NCI-H526 (cell line): ENCODE measurements at regions not wholly inside any gene's neighbourhood (a gene's known extent, or its start where the extent isn't known, plus 50 kb on each side); places are given as distances from the start of the nearest gene placed in this dataset.
A peak's percentile ranks its signal among the peaks of the same experiment; 100 is the strongest.
"Not testable (repeated sequence)": the region's sequence is repeated elsewhere in the genome, so short reads cannot be mapped to it uniquely, and the experiment has no call there.

Experiments
- DNase-seq, 2 experiments: peaks; one replicate each; lab custom pipeline; 2025; lab: John Stamatoyannopoulos, UW

DNA sequence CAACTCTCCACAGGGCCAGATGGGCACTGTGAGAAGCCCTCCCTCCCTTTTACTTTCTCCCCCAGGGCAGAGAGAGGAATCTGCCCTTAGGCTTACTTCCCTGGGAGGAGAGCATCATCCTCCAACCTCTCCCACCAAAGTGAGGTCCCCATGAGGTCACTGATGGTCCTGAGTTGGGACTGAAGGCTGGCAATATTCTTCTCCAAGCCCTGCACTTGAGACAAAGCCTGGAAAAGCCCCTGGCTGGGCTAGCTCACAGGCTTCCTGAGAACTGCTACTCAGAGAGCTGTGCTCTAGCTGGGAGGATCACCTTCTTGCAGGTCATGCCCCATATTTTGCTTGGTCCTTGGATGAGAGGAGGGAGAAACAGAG, 110.0 kb upstream of the MEF2A start:
- DNase-seq, result no peak

DNA sequence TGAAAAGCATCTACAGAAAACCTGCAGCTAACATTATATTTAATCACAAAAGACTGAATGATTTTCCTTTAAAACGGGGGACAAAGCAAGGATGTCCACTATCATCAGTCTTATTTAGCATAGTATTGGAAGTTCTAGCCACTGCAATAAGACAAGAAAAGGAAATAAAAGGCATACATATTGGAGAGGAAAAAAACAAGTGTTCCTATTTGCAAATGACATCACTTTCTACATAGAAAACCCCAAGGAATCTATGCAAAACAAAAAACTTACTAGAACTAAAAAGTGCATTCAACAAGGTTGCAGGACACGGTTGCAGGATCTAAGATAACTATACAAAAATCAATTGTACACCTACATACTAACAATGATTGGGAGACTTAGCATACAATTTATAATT, 101.6 kb upstream of the MEF2A start:
- no peak for DNase-seq

DNA sequence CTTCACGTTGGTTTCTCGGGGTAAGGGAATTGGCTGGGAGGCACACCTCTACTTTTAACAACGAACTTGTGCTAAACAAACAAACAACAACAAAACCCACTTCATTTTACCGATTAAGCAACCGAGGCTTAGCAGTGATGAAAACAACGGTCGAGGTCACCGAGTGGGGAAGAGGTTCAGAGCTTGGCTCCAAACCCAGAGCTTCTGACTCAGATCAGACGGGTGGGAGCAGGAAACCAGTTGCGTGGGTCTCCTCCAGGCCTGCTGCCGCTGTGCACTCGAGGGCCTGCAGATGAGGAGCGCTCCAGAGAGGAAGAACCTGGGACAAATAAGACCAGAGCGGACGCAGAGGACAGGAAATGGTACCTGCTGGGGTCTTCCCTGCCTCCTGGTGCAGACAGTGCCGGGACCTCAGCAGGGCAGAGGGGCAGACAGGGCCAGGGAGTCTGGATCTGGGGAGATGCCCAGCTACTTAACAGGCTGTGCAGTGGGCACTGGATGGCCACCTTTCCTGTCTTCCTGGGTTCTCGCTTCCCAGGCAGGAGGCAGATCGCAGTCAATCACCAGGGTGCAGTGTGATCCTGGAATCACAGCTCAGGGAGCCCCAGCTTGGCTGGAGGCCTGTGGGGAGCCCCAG, 99.0 kb upstream of the MEF2A start:
- DNase-seq, result no peak

DNA sequence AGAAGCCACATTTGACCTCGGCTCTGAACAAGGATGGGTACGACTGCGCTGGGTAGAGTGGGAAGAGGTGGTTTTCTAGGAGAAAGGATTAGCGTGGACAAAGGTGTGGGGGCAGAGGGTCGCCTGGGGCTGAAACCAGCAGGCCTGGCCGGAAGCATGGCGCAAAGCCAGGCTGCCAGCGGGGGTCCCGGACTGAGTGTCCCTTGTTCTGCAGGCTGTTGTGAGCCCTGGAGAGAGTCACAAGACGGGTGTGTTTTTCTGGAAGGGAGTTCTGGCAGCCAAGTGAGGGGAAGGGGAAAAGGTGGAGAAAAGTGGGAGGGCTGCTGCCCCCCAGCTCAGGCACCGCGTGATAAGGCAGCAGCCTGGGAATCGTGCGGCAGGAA, 98.5 kb upstream of the MEF2A start:
- DNase-seq, result no peak

DNA sequence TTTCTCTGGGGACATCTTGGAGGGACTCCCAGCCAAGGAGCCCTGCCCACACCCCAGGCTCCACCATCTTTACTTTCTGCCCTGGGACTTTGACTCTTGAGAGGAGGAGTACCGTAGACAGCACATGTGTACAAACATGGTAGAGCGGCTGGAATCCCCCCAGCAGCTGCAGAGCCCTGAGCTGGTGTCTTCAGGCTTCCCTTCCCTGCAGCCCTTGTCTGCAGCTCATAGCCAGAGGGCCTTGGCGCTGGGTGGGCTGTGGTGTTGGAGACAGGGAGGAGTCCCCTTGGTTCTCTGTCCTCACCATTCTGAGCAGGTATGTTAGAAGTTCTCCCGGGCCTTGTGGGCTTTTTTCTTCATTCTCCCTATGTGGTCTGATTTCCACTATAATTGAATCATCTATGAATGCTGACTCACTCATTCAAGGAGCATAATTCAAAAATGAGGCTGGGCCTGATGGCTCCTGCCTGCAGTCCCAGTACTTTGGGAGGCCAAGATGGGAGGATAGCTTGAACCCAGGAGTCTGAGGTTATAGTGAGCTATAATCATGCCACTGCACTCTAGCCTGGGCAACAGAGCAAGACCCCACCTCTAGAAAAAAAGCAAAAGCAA, 97.8 kb upstream of the MEF2A start:
- DNase-seq, result no peak

DNA sequence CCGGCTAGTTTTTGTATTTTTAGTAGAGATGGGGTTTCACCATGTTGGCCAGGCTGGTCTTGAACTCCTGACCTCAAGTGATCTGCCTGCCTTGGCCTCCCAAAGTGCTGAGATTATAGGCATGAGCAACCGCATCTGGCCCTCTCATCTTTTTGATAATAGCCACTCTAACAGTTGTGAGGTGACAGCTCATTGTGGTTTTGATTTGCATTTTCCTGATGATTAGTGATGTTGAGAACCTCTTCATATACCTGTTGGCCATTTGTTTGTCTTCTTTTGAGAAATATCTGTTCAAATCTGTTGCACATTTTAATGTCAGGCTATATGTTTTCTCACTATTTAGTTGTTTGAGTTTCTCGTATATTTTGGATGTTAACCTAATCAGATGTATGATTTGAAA, 95.6 kb upstream of the MEF2A start:
- DNase-seq, result not testable (repeated sequence)

DNA sequence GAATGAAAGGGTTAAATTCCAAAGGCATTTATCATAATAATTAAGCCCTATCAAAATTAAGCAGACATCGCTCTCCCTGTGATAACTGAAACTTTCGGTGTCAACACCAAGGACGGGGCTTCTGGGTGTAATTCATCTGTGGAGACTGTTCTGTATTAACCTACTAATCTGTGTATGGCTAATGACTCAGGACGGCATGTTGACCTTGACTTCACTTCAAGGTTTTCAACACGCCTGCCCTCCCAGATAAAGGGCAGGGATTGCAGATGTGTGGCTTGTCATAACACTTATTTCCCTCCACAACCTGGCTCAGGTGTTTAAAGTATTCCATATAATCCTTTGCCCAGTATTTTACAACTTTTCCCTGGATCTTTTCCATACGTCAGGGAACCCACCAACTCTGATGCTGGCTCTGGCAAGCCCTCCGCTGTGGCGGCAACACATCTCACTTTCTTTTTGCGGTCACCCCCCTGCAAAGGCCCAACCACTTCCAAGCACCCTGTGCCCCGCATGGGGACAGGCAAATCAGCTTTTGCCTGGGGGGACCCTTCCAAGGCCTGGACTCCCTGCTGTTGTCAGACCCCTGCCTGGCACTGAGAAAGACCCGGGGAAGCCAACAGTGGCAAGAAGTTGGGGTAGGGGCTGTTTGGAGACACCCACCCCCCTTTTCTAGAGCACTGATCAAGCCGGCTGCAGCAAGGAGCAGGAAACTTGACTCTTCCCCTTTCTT, 93.2 kb upstream of the MEF2A start:
- no peak for DNase-seq

DNA sequence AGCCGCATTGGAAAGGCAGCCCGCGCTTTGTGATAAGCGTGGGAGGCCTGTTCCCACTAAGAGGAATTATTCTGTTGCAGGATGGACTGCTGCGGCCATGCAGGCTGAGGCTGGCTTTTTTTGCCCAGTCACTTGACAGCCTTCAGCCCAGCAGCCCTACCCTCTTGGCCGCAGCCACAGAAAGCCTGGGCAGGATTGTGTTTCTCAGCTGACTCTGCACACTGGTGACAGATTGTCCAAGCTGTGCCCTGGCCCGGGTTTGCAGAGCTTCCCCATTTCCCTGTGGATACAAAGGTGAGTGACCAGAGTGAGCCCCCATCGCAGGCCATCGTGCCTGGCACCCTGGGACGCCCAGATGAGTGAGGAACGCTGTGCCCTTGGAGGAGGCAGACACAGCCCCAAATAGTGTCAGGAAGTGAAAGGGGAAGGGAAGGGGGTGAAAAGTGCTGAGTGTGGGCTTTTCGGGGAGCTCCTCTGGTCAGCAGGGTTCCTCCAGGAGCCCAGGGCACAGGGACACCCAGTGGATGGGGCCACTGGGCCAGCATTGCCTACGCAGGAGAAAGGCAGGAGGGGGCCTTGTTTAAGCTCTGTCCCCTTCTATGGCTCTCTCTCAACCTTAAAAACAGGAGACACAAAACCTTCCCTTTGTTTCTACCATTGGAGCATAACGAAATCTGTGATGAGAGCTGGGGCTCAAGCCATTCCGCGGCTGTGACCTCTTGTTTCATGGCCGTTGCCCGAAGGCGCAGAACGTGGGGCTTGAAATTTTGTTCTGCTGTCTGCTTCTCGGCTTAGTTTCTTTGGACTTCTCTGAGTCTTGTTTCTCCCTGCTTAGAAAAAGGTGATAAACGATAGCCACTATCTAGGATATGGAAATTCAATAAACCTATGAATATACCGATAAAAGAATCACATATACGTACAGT, 91.5 kb upstream of the MEF2A start:
- DNase-seq, result no peak

DNA sequence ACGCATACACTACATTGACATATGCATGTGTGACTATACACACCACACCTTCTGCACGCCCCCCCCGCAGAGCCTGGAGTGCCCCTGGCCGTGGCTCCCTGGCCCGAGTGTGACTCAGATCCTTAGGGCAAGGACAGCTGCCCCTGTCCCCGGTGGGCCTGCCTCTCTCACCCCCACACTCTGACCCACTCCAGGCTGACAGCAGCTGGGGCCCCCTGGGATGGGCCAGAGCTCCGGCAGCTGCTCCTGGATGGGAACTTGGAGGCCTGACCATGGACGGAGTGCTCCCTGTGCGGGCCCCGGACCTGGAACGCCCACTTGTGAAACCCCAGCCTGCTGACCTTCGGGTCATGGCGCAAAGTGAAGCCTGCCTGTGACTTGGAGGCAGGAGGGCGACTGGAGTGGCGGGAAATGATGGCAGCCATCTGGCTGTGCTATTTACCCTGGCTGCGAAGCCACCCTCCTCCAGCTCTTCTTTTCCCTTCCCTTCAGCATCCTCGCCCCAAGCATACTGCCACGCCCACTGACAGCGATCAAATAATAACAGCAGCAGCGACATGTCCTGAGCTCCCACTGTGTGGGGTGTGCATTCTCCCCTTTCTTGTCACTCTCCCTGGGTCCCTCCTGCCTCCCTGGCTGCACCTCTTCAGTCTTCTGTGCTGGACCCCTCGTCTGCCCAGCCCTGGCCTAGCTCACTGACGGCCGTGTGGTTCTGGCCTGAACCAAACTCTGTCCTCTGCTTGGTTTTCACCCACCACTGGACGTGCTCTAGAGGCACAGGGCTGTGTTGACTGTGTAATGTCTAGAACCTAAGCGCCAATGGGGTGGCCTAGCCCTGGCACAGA, 90.7 kb upstream of the MEF2A start:
- no peak for DNase-seq

DNA sequence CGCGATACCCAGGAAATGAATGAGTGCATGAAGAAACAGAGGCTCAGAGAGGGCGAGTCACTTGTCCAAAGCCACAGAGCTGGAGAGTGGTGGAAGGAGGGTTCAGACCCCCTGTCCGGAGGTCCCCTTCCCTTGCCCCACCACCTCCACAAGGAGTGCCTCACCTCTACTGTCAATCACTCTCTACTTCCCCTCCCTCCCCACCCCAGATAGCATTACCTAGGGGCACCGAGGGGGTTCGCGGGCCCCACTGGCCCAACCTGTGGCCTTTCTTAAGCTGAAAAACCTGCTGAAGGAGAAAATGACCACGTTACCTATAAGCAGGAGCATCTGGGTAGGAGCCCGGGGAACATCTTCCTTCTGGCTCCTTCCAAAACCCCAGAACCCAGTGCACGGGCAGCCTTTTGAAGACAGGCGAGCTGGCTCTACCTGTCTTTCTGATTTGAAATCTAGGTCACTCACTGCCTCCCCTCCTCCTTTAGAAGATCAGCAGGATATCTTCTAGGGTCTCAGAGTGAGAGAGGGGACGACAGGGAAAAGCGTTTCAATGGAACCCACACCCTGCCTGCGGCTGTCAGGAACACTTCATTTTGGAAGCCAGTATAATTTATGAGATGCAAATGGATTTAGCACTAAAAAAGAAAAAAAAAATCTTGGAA, 89.9 kb upstream of the MEF2A start:
- no peak for DNase-seq

DNA sequence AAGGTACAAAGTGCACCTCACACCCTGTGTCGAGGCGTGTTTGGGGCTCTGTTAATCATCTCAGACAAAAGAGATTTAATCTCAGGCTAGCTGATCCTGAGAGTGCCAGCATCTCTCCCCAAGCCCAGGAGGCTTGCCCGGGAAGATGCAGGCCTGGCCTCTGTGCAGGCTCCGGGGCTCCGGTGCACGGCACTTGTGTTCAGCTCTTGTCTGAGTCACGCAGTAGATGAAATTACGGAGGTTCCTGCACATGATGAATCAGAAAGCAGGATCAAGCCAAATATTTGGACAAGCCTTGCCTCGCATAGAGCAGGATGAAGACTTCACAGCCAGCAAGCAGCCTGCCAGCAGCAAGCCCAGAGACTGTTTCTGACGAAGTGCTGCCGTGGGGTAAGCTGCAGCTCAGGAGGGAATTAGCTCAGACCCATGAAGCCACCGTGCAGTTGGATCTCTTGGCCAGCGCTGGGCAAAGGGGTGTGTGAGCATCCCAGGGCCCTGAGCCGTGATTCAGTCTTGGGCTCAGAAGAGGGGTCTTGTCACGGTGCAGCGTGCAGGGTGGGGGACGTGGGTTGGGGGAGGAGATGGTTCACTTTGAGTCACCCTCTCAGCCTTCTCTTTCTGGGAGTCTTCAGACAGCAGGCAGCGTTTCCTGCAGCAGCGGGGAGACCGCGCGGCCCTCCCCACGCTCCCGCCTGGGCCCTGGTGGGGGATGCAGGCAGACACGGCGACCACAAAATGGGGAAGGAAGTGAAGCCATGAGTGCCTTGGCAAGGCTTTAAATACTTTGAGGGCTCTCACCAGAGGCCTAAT, 89.2 kb upstream of the MEF2A start:
- no peak for DNase-seq

DNA sequence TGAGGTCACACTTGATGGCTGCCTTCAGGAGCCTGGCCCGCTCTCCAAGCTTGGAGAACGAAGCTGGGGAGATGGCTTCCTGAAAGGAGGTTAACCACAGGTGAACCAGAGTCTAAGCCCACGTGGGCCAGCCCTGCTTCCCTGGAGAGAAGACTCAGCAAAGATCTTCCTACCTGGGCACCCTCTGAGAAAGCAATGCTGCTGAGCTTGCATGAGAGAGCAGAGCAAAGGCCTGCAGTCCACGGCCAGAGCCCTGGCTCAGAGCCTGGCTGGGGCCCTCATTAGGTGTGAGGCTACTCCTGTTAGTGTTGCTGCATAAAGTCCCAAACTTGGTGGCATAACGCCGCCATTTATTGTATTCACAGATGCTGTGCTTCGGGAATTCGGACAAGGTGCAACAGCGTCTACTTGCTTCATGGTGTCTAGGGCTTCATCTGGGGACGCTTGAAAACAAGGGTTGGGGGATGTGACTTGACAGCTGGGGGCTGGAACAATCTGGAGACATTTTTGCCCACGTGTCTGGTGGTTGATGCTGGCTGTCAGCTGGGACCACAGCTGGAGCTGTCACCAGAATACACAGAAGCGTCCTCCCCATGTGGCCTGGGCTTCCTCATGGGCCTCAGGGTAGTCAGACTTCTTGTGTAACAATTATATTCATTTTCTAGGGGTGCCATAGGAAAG, 87.9 kb upstream of the MEF2A start:
- DNase-seq, result no peak

DNA sequence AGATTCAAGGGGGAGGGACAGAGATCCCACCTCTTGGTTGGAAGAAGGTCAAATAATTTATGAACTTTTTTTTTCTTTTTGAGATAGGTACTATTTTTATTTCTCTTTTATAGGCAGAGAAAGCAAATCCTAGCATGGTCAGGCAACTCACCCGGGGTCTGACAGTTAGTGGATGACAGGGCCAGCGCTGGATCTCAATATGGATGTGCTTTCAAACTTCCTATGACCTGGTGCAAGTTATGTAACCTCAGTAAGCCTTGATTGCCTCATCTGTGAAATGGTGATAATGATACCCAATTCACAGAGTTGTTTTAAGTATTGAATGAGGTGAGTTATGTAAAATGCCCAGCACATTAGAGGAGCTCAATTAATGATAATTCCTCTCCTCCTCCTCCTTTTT, 86.8 kb upstream of the MEF2A start:
- no peak for DNase-seq

DNA sequence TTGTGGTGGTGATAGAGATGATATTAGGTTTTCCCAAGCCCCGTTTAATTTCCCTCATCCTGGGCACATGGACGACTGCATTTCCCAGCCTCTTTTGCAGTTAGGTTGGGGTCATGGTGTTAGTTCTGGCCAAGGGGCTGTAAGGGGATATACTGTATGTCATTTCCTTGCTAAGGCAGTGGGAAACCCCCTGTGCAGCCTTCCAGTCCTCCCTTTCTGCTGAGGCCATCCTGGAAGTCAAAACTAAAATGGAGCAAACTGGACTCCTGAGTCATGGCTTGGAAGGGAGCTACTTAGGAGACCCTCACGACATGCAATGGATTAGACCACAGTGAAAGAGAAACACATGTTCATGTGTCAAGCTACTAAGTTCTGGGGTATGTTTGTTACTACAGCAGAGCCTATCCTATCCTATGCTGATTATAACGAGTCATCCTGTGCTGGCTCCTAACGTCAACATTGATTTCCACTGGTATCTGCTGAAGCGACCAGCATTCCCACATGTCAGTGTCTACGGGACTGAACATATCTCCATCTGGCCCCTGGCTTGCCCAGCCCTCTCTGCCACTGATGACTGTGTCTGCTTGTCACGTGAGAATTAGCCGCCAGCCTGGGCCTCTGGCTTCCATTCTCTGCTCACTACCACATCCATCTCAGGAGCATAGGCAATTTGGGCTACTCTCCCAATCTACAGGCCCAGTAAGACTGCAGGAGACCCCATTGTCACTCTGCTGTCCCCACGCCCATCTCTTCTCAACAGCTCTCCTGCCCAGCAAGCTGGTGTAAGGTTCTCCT, 85.6 kb upstream of the MEF2A start:
- no peak for DNase-seq

DNA sequence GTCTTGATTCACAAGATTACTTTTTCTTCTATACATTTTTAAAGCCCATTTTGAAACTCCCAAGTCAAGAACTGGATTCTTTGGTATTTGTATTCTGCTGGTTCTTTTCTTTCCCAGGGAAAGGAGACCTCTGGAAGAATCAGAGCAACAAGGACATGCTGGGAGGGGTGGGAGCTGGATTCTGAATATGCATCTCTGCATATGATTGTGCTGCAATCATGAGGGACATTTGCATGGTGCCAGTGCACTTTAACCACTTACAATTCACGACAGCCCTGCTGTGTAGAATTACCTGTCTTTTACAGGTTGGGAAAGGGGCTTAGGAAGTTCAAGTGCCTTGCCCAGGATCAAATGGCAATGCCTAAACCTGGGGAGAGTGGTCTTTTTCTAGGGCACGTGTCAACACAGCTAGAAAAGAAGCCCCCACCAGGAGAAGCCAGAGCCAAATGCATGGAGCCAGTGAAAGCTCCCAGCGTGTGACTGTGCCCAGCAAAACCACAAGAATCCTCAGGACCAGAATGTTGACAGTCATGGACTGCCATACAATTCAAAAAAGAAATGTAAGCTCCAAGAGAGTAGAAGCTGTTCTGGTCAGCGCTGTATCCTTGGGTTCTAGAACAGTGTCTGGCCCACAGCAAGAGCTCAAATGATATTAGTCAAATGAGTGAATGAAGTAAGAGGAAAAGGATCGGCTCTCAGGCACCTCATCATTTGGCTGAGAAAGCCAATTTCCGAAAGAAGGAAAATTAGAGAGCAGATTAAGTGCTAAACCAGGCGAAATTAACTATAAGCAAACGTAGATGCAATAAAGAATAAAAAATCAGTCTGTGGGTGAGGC, 84.5 kb upstream of the MEF2A start:
- DNase-seq, result peak; percentile 31 to 70

DNA sequence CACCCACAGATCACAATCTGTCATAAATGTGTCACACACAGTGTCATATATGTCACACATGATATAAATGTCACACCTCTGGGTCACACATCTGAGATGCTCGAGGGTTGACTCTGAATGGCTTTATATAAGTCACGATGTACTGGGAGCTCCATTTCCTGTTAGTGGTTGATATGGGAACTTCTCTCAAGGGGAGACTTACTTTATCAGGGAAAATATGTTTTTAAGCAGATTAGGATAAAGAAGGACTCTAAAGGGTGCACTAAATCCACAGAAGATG, 83.9 kb upstream of the MEF2A start:
- DNase-seq, result no peak

DNA sequence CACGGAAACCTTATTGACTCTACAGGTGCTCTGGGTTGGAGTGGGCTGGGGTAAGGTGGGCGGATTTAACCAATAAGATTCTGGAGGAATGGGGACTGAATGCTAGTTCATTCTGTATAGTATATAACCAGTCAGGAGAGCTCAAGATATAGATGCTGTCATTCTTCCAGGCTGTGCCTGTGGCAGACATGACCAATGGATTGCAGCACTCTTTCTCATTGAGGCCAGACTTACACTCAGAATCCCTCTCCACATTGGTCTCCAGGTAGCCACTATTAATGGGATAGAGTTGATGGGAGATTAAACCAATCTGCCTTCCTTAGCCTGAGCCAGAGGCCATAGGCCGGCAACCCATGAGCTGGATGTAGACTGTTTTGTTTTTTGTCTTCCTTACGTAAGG, 82.8 kb upstream of the MEF2A start:
- no peak for DNase-seq
